HG03457 (cell line): ENCODE measurements at regions not wholly inside any gene's neighbourhood (a gene's known extent, or its start where the extent isn't known, plus 50 kb on each side); places are given as distances from the start of the nearest gene placed in this dataset.
"Not testable (repeated sequence)": the region's sequence is repeated elsewhere in the genome, so short reads cannot be mapped to it uniquely, and the experiment has no call there.

Experiments
- ATAC-seq: cut with Tn5 transposase; IDR thresholded peaks from one replicate; pipeline ENCODE4 v1.9.1; 2021; ENCODE audit warnings: moderate number of reproducible peaks; ENCODE audit not compliant: unreplicated experiment

GRCh38 chr3:160047876-160048275, 59.2 kb downstream of the IL12A start:
- no peak for ATAC-seq

- ATAC-seq = no peak
Measured at GRCh38 chr3:160049038-160049437, 60.4 kb downstream of the IL12A start.

- ATAC-seq = no peak
Measured at GRCh38 chr3:160049565-160049964, 60.9 kb downstream of the IL12A start.

- no peak for ATAC-seq
Measured at GRCh38 chr3:160049988-160050387, 61.4 kb downstream of the IL12A start.

- ATAC-seq = no peak
Measured at GRCh38 chr3:160052385-160053047, 63.9 kb downstream of the IL12A start.

- no peak for ATAC-seq
Measured at GRCh38 chr3:160053048-160053391, 64.4 kb downstream of the IL12A start.

- ATAC-seq = not testable (repeated sequence)
Measured at GRCh38 chr3:160054862-160055261, 66.2 kb downstream of the IL12A start.

- ATAC-seq = no peak
Measured at GRCh38 chr3:160055659-160056058, 67.0 kb downstream of the IL12A start.

- ATAC-seq = no peak
Measured at GRCh38 chr3:160057331-160057730, 68.7 kb downstream of the IL12A start.

GRCh38 chr3:160060409-160061027, 71.9 kb downstream of the IL12A start:
- ATAC-seq = no peak

- no peak for ATAC-seq
Measured at GRCh38 chr3:160061525-160061924, 72.9 kb downstream of the IL12A start.

- no peak for ATAC-seq
Measured at GRCh38 chr3:160065282-160065681, 76.6 kb downstream of the IL12A start.

- no peak for ATAC-seq
Measured at GRCh38 chr3:160065786-160066185, 77.2 kb downstream of the IL12A start.

- no peak for ATAC-seq
Measured at GRCh38 chr3:160069986-160070385, 81.4 kb downstream of the IL12A start.

GRCh38 chr3:160076519-160076918, 87.9 kb downstream of the IL12A start:
- ATAC-seq = no peak

GRCh38 chr3:160078533-160078932, 89.9 kb downstream of the IL12A start:
- no peak for ATAC-seq

- no peak for ATAC-seq
Measured at GRCh38 chr3:160081958-160082533, 93.4 kb downstream of the IL12A start.

GRCh38 chr3:160084998-160085397, 96.4 kb downstream of the IL12A start:
- no peak for ATAC-seq

- no peak for ATAC-seq
Measured at GRCh38 chr3:160088492-160089137, 100.0 kb downstream of the IL12A start.

- no peak for ATAC-seq
Measured at GRCh38 chr3:160090653-160091052, 102.0 kb downstream of the IL12A start.

- no peak for ATAC-seq
Measured at GRCh38 chr3:160091441-160091840, 102.8 kb downstream of the IL12A start.

- no peak for ATAC-seq
Measured at GRCh38 chr3:160092760-160093159, 104.1 kb downstream of the IL12A start.
